ENCODE measurements at regions not wholly inside any gene's neighbourhood (a gene's known extent, or its start where the extent isn't known, plus 50 kb on each side); places are given as distances from the start of the nearest gene placed in this dataset.

GRCh38 chr2:234550511-234551107 is 53.7 kb upstream of the ARL4C start:
- no peak overlapping the region for H3K4me3 ChIP-seq (ENCODE audit: low read depth, low read length)
- peak; percentile 76 for DNase-seq (ENCODE audit: low read depth)
- TF ChIP-seq, protein P1, sequence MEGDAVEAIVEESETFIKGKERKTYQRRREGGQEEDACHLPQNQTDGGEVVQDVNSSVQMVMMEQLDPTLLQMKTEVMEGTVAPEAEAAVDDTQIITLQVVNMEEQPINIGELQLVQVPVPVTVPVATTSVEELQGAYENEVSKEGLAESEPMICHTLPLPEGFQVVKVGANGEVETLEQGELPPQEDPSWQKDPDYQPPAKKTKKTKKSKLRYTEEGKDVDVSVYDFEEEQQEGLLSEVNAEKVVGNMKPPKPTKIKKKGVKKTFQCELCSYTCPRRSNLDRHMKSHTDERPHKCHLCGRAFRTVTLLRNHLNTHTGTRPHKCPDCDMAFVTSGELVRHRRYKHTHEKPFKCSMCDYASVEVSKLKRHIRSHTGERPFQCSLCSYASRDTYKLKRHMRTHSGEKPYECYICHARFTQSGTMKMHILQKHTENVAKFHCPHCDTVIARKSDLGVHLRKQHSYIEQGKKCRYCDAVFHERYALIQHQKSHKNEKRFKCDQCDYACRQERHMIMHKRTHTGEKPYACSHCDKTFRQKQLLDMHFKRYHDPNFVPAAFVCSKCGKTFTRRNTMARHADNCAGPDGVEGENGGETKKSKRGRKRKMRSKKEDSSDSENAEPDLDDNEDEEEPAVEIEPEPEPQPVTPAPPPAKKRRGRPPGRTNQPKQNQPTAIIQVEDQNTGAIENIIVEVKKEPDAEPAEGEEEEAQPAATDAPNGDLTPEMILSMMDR (IDR thresholded peaks at IDR 0.05; ENCODE audit: low read depth, low read length) = peak; percentile 92
- TF ChIP-seq MAX (IDR thresholded peaks at IDR 0.05; ENCODE audit: low read depth, low read length) = no peak

DNA sequence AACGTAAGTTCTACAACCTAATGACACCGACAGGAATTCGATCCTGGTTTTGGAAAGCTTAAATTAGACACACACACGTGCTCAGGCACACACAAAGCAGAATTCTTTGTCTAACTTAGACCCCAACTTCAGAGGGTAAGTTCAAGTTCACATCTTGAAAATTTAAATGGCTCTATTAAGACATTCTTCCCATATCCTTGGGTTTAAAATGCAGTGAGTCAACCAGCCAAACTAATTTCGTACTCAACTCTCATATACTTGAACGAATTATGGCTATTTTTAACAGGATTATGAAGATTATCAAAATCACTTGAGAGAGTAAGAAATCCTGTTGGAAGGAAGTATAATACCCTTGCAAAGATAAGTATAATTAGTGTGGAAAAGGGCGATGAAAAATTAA is 53.2 kb upstream of the ARL4C start:
- TF ChIP-seq MAX (IDR thresholded peaks at IDR 0.05; ENCODE audit: low read depth, low read length) (no peak), MYC (IDR thresholded peaks at IDR 0.05; ENCODE audit: low read depth, low read length) (no peak), POLR2A (IDR thresholded peaks at IDR 0.05; ENCODE audit: extremely low read depth, insufficient read length) (no peak)
- TF ChIP-seq, protein P1 (IDR thresholded peaks at IDR 0.05; ENCODE audit: low read depth, low read length) = no peak
- no peak overlapping the region for H3K4me3 ChIP-seq (ENCODE audit: low read depth, low read length)
- DNase-seq (ENCODE audit: low read depth) = no peak

- no peak for DNase-seq (ENCODE audit: low read depth)
- TF ChIP-seq, protein P1 (IDR thresholded peaks at IDR 0.05; ENCODE audit: low read depth, low read length) = no peak
- TF ChIP-seq POLR2A (IDR thresholded peaks at IDR 0.05; ENCODE audit: extremely low read depth, insufficient read length) = no peak
- no peak for TF ChIP-seq MYC (IDR thresholded peaks at IDR 0.05; ENCODE audit: low read depth, low read length)
- TF ChIP-seq MAX (IDR thresholded peaks at IDR 0.05; ENCODE audit: low read depth, low read length) = no peak
- no peak overlapping the region for H3K4me3 ChIP-seq (ENCODE audit: low read depth, low read length)
These were observed 52.0 kb upstream of the ARL4C start for GRCh38 chr2:234548695-234549420.

- no peak for DNase-seq (ENCODE audit: low read depth)
These were observed 49.9 kb upstream of the ARL4C start for GRCh38 chr2:234546770-234547169.

More at GRCh38 chr2:234546770-234547169, 49.9 kb upstream of the ARL4C start:
- TF ChIP-seq, protein P1 (IDR thresholded peaks at IDR 0.05; ENCODE audit: low read depth, low read length) = no peak
- TF ChIP-seq MAX (IDR thresholded peaks at IDR 0.05; ENCODE audit: low read depth, low read length) (no peak), POLR2A (IDR thresholded peaks at IDR 0.05; ENCODE audit: extremely low read depth, insufficient read length) (no peak), MYC (IDR thresholded peaks at IDR 0.05; ENCODE audit: low read depth, low read length) (no peak)
- no peak overlapping the region for H3K4me3 ChIP-seq (ENCODE audit: low read depth, low read length)
